ENCODE measurements at regions not wholly inside any gene's neighbourhood (a gene's known extent, or its start where the extent isn't known, plus 50 kb on each side); places are given as distances from the start of the nearest gene placed in this dataset.

DNA sequence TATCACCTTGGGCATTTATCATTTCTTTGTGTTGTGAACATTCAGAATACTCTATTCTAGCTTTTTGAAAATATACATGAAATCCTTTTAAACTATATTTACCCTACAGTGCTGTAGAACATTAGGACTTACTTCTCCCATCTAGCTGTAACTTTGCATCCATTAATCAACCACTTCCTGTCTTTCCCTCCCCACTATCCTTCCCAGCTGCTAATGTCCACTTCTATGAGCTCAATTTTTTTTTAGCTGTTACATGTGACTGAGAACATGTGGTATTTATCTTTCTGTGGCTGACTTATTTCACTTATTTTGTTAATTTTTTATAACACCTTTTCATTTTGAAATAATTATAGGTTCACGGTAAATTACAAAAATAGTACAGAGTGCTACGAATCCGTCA lies 136.0 kb downstream of the LMNTD1 start:
- no peak for TF ChIP-seq EZH2 (IDR thresholded peaks at IDR 0.05; ENCODE audit: borderline replicate concordance, low read depth, low read length, poor library complexity, severe bottlenecking)
- TF ChIP-seq, protein P1, sequence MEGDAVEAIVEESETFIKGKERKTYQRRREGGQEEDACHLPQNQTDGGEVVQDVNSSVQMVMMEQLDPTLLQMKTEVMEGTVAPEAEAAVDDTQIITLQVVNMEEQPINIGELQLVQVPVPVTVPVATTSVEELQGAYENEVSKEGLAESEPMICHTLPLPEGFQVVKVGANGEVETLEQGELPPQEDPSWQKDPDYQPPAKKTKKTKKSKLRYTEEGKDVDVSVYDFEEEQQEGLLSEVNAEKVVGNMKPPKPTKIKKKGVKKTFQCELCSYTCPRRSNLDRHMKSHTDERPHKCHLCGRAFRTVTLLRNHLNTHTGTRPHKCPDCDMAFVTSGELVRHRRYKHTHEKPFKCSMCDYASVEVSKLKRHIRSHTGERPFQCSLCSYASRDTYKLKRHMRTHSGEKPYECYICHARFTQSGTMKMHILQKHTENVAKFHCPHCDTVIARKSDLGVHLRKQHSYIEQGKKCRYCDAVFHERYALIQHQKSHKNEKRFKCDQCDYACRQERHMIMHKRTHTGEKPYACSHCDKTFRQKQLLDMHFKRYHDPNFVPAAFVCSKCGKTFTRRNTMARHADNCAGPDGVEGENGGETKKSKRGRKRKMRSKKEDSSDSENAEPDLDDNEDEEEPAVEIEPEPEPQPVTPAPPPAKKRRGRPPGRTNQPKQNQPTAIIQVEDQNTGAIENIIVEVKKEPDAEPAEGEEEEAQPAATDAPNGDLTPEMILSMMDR (conservative IDR thresholded peaks at IDR 0.05; ENCODE audit: low read depth, low read length), result no peak
- no TSS peak for BruUV-seq (replicated peaks)
- no peaks in the 10 kb centered on the region for H3K27me3 ChIP-seq (replicated peaks; ENCODE audit: insufficient read depth, low read depth, low read length, poor library complexity)
- no peaks in the 10 kb centered on the region for H3K9me3 ChIP-seq (ENCODE audit: low read depth, low read length, poor library complexity, severe bottlenecking)
- intact Hi-C loops (cut with micrococcal nuclease; ENCODE audit: unreplicated experiment), result no loop called here
- DNase-seq (ENCODE audit: low spot score), result no peak
- H3K4me1 ChIP-seq (ENCODE audit: insufficient read depth, low read length, poor library complexity, severe bottlenecking), result no peaks in the 10 kb centered on the region
- no peak overlapping the region for H3K4me3 ChIP-seq (ENCODE audit: low read depth, low read length, poor library complexity, severe bottlenecking)
- CTCF ChIA-PET, result no interaction called here
- no peak overlapping the region for H3K27ac ChIP-seq (ENCODE audit: low read depth, low read length, poor library complexity, severe bottlenecking)
- no peaks in the 10 kb centered on the region for H3K36me3 ChIP-seq (ENCODE audit: insufficient read depth, low read length, poor library complexity, severe bottlenecking)
- POLR2A ChIA-PET (ENCODE audit: low non-redundant PET), result no interaction called here

DNA sequence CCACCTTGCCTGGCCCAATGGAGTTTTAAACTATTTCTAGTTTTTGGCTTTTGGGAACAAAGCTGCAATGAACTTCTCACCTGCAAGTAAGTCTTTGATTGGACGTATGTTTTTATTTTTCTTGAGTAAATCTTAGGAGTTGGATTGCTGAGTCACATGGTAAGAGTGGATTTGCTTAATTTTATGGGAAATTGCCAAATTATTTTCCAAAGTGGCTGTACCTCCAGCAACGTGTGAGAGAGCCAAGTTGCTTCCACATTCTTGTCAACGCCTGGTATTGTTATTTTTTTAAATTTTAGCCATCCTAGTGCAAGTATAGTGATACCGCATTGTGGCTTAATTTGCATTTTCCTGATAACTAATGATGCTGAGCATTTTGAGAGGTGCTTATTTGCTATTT lies 136.6 kb downstream of the LMNTD1 start:
- ChIA-PET POLR2A (ENCODE audit: low non-redundant PET) (no interaction called here), CTCF (no interaction called here)
- BruUV-seq (replicated peaks), result no TSS peak
- Histone ChIP-seq H3K9me3 (ENCODE audit: low read depth, low read length, poor library complexity, severe bottlenecking) (no peaks in the 10 kb centered on the region), H3K27me3 (replicated peaks; ENCODE audit: insufficient read depth, low read depth, low read length, poor library complexity) (no peaks in the 10 kb centered on the region), H3K27ac (ENCODE audit: low read depth, low read length, poor library complexity, severe bottlenecking) (no peak overlapping the region), H3K36me3 (ENCODE audit: insufficient read depth, low read length, poor library complexity, severe bottlenecking) (no peaks in the 10 kb centered on the region), H3K4me3 (ENCODE audit: low read depth, low read length, poor library complexity, severe bottlenecking) (no peak overlapping the region), H3K4me1 (ENCODE audit: insufficient read depth, low read length, poor library complexity, severe bottlenecking) (no peaks in the 10 kb centered on the region)
- DNase-seq (ENCODE audit: low spot score), result no peak
- TF ChIP-seq, protein P1 (conservative IDR thresholded peaks at IDR 0.05; ENCODE audit: low read depth, low read length), result no peak
- no peak for TF ChIP-seq EZH2 (IDR thresholded peaks at IDR 0.05; ENCODE audit: borderline replicate concordance, low read depth, low read length, poor library complexity, severe bottlenecking)
- intact Hi-C loops (cut with micrococcal nuclease; ENCODE audit: unreplicated experiment), result no loop called here

DNA sequence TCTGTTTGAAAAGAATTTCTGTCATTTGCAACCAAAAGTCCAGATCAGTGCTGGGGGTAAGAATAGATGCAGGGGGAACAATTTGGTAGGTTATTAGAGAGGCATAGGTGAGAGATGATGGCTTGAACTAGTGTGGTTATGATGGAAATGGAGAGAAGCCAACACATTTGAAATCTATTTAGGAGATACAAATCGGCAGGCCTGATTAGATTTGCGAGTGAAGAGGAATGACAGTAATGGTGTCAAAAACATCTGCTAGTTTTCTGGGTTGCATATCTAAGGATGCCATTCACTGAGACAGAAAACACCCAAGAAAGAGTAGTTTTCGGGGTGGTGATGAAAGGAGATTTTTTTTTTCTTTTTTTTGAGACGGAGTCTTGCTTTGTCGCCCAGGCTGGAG lies 138.1 kb downstream of the LMNTD1 start:
- no TSS peak for BruUV-seq (replicated peaks)
- TF ChIP-seq EZH2 (IDR thresholded peaks at IDR 0.05; ENCODE audit: borderline replicate concordance, low read depth, low read length, poor library complexity, severe bottlenecking), result no peak
- TF ChIP-seq, protein P1 (conservative IDR thresholded peaks at IDR 0.05; ENCODE audit: low read depth, low read length), result no peak
- intact Hi-C loops (cut with micrococcal nuclease; ENCODE audit: unreplicated experiment), result no loop called here
- CTCF ChIA-PET, result no interaction called here
- POLR2A ChIA-PET (ENCODE audit: low non-redundant PET), result no interaction called here
- Histone ChIP-seq H3K4me1 (ENCODE audit: insufficient read depth, low read length, poor library complexity, severe bottlenecking) (no peaks in the 10 kb centered on the region), H3K27ac (ENCODE audit: low read depth, low read length, poor library complexity, severe bottlenecking) (no peak overlapping the region), H3K9me3 (ENCODE audit: low read depth, low read length, poor library complexity, severe bottlenecking) (no peaks in the 10 kb centered on the region), H3K4me3 (ENCODE audit: low read depth, low read length, poor library complexity, severe bottlenecking) (no peak overlapping the region), H3K27me3 (replicated peaks; ENCODE audit: insufficient read depth, low read depth, low read length, poor library complexity) (no peaks in the 10 kb centered on the region), H3K36me3 (ENCODE audit: insufficient read depth, low read length, poor library complexity, severe bottlenecking) (no peaks in the 10 kb centered on the region)
- no peak for DNase-seq (ENCODE audit: low spot score)
